SU-DHL-6 (cell line): ENCODE measurements at regions not wholly inside any gene's neighbourhood (a gene's known extent, or its start where the extent isn't known, plus 50 kb on each side); places are given as distances from the start of the nearest gene placed in this dataset.

Experiments used
- H2AFZ ChIP-seq: fragments of 200-600 bp; sonication (generic); 2 replicates; pipeline ENCODE4 v1.6.1; 2014; ENCODE audit warnings: low read depth, mild to moderate bottlenecking, moderate library complexity, mixed read lengths, antibody characterized with exemption, low read length; ENCODE audit not compliant: severe bottlenecking
- H3F3A ChIP-seq: fragments of 200-600 bp; shearing (Covaris generic); 2 replicates; pipeline ENCODE4 v1.6.0; 2016; ENCODE audit warnings: antibody characterized with exemption, mild to moderate bottlenecking; ENCODE audit not compliant: insufficient read depth
- H3K27ac ChIP-seq: fragments of 200-600 bp; sonication (generic); 2 replicates; pipeline ENCODE4 v1.5.1; 2016; ENCODE audit warnings: low read depth, mild to moderate bottlenecking, low read length, moderate library complexity, mixed read lengths
- H3K27me3 ChIP-seq: fragments of 200-600 bp; sonication (generic), shearing (Covaris generic); 2 replicates; pipeline ENCODE4 v1.6.0; 2014; ENCODE audit warnings: mild to moderate bottlenecking, low read length
- H3K36me3 ChIP-seq: fragments of 200-600 bp; sonication (generic); 2 replicates; pipeline ENCODE4 v1.6.1; 2014; ENCODE audit warnings: mild to moderate bottlenecking, low read length, mixed read lengths
- H3K4me2 ChIP-seq: fragments of 300-600, 200-600 bp; shearing (Covaris generic), sonication (generic); 2 replicates; pipeline ENCODE4 v1.6.0; 2014; ENCODE audit warnings: low read length, low read depth, mild to moderate bottlenecking; ENCODE audit not compliant: poor library complexity, severe bottlenecking
- H3K4me3 ChIP-seq: fragments of 200-600 bp; sonication (generic); 2 replicates; pipeline ENCODE4 v1.5.1; 2014; ENCODE audit warnings: antibody characterized with exemption, low read length, mild to moderate bottlenecking, mixed read lengths; ENCODE audit not compliant: insufficient read depth, poor library complexity, severe bottlenecking
- H3K79me2 ChIP-seq: fragments of 200-600 bp; sonication (generic); 2 replicates; pipeline ENCODE4 v1.6.1; 2014; ENCODE audit warnings: mild to moderate bottlenecking, low read length, moderate library complexity; ENCODE audit not compliant: insufficient read depth
- H3K9ac ChIP-seq: fragments of 200-600 bp; sonication (generic); 2 replicates; pipeline ENCODE4 v1.7.0; 2014; ENCODE audit warnings: mild to moderate bottlenecking, low read length
- H3K9me2 ChIP-seq: fragments of 200-600 bp; sonication (generic); replicated peaks from 2 replicates; pipeline ENCODE4 v1.6.1; 2014; ENCODE audit warnings: low read length; ENCODE audit not compliant: insufficient read depth
- H3K9me3 ChIP-seq: fragments of 200-600 bp; sonication (generic); 2 replicates; pipeline ENCODE4 v1.6.1; 2014; ENCODE audit warnings: low read length, mixed read lengths; ENCODE audit not compliant: insufficient read depth
- H4K20me1 ChIP-seq: fragments of 200-600 bp; sonication (generic); 2 replicates; pipeline ENCODE4 v1.6.1; 2014; ENCODE audit warnings: low read depth, mild to moderate bottlenecking, antibody characterized with exemption, low read length, moderate library complexity, mixed read lengths
- EZH2phosphoT487 ChIP-seq: fragments of 200-600 bp; sonication (generic), shearing (Covaris generic); conservative IDR thresholded peaks from 2 replicates; pipeline ENCODE4 v1.6.1; 2018; ENCODE audit warnings: mild to moderate bottlenecking, antibody characterized with exemption, low read length, moderate library complexity, mixed read lengths
- TF ChIP-seq, protein P1 (sequence below): fragments of 200-600 bp; sonication (generic); IDR thresholded peaks from one replicate; pipeline ENCODE4 v1.5.1; 2017; ENCODE audit warnings: antibody characterized with exemption, mild to moderate bottlenecking, low read length, moderate library complexity; ENCODE audit not compliant: insufficient read depth, poor library complexity, severe bottlenecking

DNA sequence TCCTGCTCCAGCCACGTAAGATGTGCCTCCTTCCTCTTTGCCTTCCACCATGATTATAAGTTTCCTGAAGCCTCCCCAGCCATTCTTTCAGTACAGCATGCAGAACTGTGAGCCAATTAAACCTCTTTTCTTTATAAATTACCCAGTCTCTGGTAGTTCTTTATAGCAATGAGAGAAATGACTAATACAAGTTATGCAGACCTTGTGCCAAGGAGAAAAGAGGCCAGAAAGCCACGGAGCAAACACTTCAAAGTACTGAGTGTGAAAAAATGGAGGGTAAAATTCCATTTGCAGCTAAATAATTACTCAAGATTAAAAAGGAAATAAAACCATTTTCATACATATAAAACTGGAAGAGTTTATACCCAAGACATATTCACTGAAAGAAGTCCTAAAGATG, 213.6 kb upstream of the LINGO1 start:
- Histone ChIP-seq H2AFZ (no peak overlapping the region), H3K27me3 (no peaks in the 10 kb centered on the region), H3K79me2 (no peaks in the 10 kb centered on the region), H3K27ac (no peak overlapping the region), H3K4me3 (no peak overlapping the region), H4K20me1 (no peaks in the 10 kb centered on the region), H3K4me2 (no peak overlapping the region), H3K9ac (no peak overlapping the region), H3F3A (no peaks in the 10 kb centered on the region), H3K9me2 (no peaks in the 10 kb centered on the region), H3K36me3 (no peaks in the 10 kb centered on the region), H3K9me3 (peaks cover 6% of the 10 kb centered on the region; the same call in 1 of the 2 replicates)
- TF ChIP-seq EZH2phosphoT487, result no peak
- TF ChIP-seq, protein P1, sequence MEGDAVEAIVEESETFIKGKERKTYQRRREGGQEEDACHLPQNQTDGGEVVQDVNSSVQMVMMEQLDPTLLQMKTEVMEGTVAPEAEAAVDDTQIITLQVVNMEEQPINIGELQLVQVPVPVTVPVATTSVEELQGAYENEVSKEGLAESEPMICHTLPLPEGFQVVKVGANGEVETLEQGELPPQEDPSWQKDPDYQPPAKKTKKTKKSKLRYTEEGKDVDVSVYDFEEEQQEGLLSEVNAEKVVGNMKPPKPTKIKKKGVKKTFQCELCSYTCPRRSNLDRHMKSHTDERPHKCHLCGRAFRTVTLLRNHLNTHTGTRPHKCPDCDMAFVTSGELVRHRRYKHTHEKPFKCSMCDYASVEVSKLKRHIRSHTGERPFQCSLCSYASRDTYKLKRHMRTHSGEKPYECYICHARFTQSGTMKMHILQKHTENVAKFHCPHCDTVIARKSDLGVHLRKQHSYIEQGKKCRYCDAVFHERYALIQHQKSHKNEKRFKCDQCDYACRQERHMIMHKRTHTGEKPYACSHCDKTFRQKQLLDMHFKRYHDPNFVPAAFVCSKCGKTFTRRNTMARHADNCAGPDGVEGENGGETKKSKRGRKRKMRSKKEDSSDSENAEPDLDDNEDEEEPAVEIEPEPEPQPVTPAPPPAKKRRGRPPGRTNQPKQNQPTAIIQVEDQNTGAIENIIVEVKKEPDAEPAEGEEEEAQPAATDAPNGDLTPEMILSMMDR, result no peak

DNA sequence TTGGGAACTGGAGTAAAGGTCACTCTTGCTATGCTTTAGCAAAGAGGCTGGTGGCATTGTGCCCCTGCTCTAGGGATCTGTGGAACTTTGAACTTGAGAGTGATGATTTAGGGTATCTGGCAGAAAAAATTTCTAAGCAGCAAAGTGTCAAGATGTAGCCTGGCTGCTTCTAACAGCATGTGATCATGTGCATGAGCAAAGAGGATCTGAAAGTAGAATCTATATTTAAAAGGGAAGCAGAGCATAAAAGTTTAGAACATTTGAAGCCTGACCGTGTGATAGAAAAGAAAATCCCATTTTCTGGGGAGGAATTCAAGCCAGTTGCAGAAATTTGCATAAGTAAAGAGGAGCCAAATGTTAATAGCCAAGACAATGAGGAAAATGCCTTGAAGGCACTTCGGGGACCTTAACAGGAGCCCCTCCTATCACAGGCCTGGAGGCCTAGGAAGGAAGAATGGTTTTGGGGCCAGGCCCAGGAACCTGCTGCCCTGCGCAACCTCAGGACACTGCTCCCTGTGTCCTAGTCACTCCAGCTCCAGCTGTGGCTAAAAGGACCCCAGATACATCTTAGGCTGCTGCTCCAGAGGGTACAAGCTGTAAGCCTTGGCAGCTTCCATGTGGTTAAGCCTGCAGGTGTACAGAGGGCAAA, 212.2 kb upstream of the LINGO1 start:
- Histone ChIP-seq H3K4me3 (no peak overlapping the region), H3K27ac (no peak overlapping the region), H3F3A (no peaks in the 10 kb centered on the region), H3K36me3 (no peaks in the 10 kb centered on the region), H3K9me2 (no peaks in the 10 kb centered on the region), H3K27me3 (no peaks in the 10 kb centered on the region), H3K9me3 (peaks cover 6% of the 10 kb centered on the region; the same call in 1 of the 2 replicates), H4K20me1 (no peaks in the 10 kb centered on the region), H2AFZ (no peak overlapping the region), H3K4me2 (no peak overlapping the region), H3K9ac (no peak overlapping the region), H3K79me2 (no peaks in the 10 kb centered on the region)
- TF ChIP-seq, protein P1, result no peak
- no peak for TF ChIP-seq EZH2phosphoT487

DNA sequence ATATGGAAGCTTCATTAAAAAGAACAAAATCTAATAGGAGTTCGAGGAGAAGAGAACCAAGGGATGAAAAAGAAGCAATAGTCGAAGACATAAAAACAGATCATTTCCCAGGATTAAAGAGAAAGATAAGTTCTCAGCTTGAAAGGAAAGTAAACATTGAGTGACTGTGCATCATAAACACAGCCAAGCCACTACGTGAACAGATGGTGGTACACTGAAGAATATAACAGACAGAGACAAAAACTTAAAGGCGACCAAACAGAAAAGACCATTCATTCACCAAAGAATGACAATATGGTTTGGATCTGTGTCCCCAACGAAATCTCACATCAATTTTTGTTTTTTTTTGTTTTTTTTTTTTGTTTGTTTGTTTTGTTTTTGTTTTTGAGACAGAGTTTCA, 210.8 kb upstream of the LINGO1 start:
- Histone ChIP-seq H3K4me2 (no peak overlapping the region), H3K36me3 (no peaks in the 10 kb centered on the region), H3K27me3 (no peaks in the 10 kb centered on the region), H4K20me1 (no peaks in the 10 kb centered on the region), H3K4me3 (no peak overlapping the region), H3K9ac (no peak overlapping the region), H3F3A (no peaks in the 10 kb centered on the region), H2AFZ (no peak overlapping the region), H3K27ac (no peak overlapping the region), H3K9me2 (no peaks in the 10 kb centered on the region), H3K79me2 (no peaks in the 10 kb centered on the region), H3K9me3 (peaks cover 6% of the 10 kb centered on the region; the same call in 1 of the 2 replicates)
- TF ChIP-seq, protein P1, result no peak
- no peak for TF ChIP-seq EZH2phosphoT487
